Gastrocnemius medialis (tissue), 4 donors: ENCODE measurements at regions not wholly inside any gene's neighbourhood (a gene's known extent, or its start where the extent isn't known, plus 50 kb on each side); places are given as distances from the start of the nearest gene placed in this dataset.

Source experiments
- ATAC-seq, 2 donors: fragments of 150-250 bp; one replicate each; pipeline ENCODE4 v1.9.1; 2016
- DNase-seq, 2 donors: peaks; one replicate each; pipeline ENCODE4 v3.0.0-alpha.2; 2019
- H3K27ac ChIP-seq, 4 donors: fragments of 200-600 bp; sonication (generic); 1 replicate in 1 of 4; 2 replicates in 3 of 4; pipeline ENCODE4 v1.5.1; 2016 to 2018; ENCODE audit warnings: mild to moderate bottlenecking in 2 of 4, moderate library complexity in 1 of 4
- H3K27me3 ChIP-seq, 3 donors: fragments of 200-600 bp; sonication (generic) in 2 of 3; 1 replicate in 1 of 3; 2 replicates in 2 of 3; pipeline versions ENCODE4 v1.5.1 to v1.6.0; 2016 to 2019; ENCODE audit warnings: mild to moderate bottlenecking in 1 of 3, moderate library complexity in 1 of 3
- H3K36me3 ChIP-seq, 2 donors: fragments of 200-600 bp; sonication (generic) in 1 of 2; one replicate each; pipeline ENCODE4 v1.5.1; 2017 to 2018
- H3K4me1 ChIP-seq, 2 donors: fragments of 200-600 bp; sonication (generic) in 1 of 2; one replicate each; pipeline ENCODE4 v1.5.1; 2016 to 2017; ENCODE audit warnings: mild to moderate bottlenecking in 2 of 2
- H3K4me3 ChIP-seq, 4 donors: fragments of 200-600 bp; sonication (generic) in 3 of 4; 1 replicate in 1 of 4; 2 replicates in 3 of 4; pipeline ENCODE4 v1.5.1; 2016 to 2019; ENCODE audit warnings: mild to moderate bottlenecking in 2 of 4
- H3K9me3 ChIP-seq, 3 donors: fragments of 200-600 bp; sonication (generic) in 2 of 3; 1 replicate in 1 of 3; 2 replicates in 2 of 3; pipeline ENCODE4 v1.5.1; 2016 to 2019
- CTCF ChIP-seq, 5 experiments: fragments of 450-650 bp in 3 of 5; fragments of 200-600 bp in 2 of 5; sonication (generic) in 2 of 5; IDR thresholded peaks in 4 of 5; conservative IDR thresholded peaks in 1 of 5; 1 replicate in 4 of 5; 2 replicates in 1 of 5; pipeline ENCODE4 v1.5.1; 2016 to 2019; ENCODE audit warnings: antibody characterized with exemption in 5 of 5, mild to moderate bottlenecking in 3 of 5, moderate library complexity in 3 of 5
- POLR2A ChIP-seq, 2 donors: fragments of 450-650 bp; IDR thresholded peaks; one replicate each; pipeline ENCODE4 v1.6.1; 2017; ENCODE audit warnings: antibody characterized with exemption in 2 of 2, mild to moderate bottlenecking in 2 of 2, moderate library complexity in 2 of 2
- in situ Hi-C, 4 donors: fragments of 200-750 bp; cut with MboI; loops; one replicate each; pipeline versions ENCODE4 v1.15.0 to v1.8.0; 2017; ENCODE audit warnings: low sequenced_read_pairs in 4 of 4
- intact Hi-C: fragments of 100-400 bp; cut with DNase I; formaldehyde crosslinking; loops from one replicate; pipeline ENCODE4 v1.15.1; 2023; ENCODE audit warnings: low total_unique reads

GRCh38 chr15:47983533-47983932, 137.3 kb upstream of the SLC24A5 start:
- TF ChIP-seq CTCF (IDR thresholded peaks at IDR 0.05 in 4 of 5, conservative IDR thresholded peaks at IDR 0.05 in 1 of 5), result no peak
- no peak for TF ChIP-seq POLR2A (IDR thresholded peaks at IDR 0.05)
- Histone ChIP-seq H3K4me1 (no peaks in the 10 kb centered on the region), H3K36me3 (no peaks in the 10 kb centered on the region), H3K9me3 (no peaks in the 10 kb centered on the region), H3K27me3 (no peaks in the 10 kb centered on the region), H3K27ac (no peak overlapping the region), H3K4me3 (no peak overlapping the region)
- no peak for ATAC-seq
- DNase-seq, result no peak
- in situ Hi-C loops (loop anchor here (10.0 to 25.0 kb wide), 4 partner anchors 271 to 521 kb away; partner anchors contain the start of gene SEMA6D (in 2 of the 4)), intact Hi-C loops (no loop called here)

GRCh38 chr15:47985568-47985967, 135.2 kb upstream of the SLC24A5 start:
- Histone ChIP-seq H3K9me3 (no peaks in the 10 kb centered on the region), H3K36me3 (no peaks in the 10 kb centered on the region), H3K27me3 (no peaks in the 10 kb centered on the region), H3K4me1 (no peaks in the 10 kb centered on the region), H3K27ac (no peak overlapping the region), H3K4me3 (no peak overlapping the region)
- ATAC-seq, result no peak
- intact Hi-C loops, result no loop called here
- TF ChIP-seq POLR2A (IDR thresholded peaks at IDR 0.05), result no peak
- in situ Hi-C loops, result loop anchor here (5.0 to 25.0 kb wide), 7 partner anchors 273 to 793 kb away; partner anchors contain the start of gene SEMA6D (in 2 of the 4)
- no peak for DNase-seq

- intact Hi-C loops (no loop called here), in situ Hi-C loops (loop anchor here (5.0 to 25.0 kb wide), 7 partner anchors 275 to 795 kb away; partner anchors contain the start of gene SEMA6D (in 2 of the 4))
- Histone ChIP-seq H3K9me3 (no peaks in the 10 kb centered on the region), H3K27ac (no peak overlapping the region), H3K27me3 (no peaks in the 10 kb centered on the region), H3K36me3 (no peaks in the 10 kb centered on the region), H3K4me1 (no peaks in the 10 kb centered on the region), H3K4me3 (no peak overlapping the region)
- TF ChIP-seq POLR2A (IDR thresholded peaks at IDR 0.05) (no peak), CTCF (IDR thresholded peaks at IDR 0.05 in 4 of 5, conservative IDR thresholded peaks at IDR 0.05 in 1 of 5) (no peak)
- ATAC-seq (no peak), DNase-seq (no peak)
Observed at GRCh38 chr15:47987461-47987860, 133.3 kb upstream of the SLC24A5 start.

DNA sequence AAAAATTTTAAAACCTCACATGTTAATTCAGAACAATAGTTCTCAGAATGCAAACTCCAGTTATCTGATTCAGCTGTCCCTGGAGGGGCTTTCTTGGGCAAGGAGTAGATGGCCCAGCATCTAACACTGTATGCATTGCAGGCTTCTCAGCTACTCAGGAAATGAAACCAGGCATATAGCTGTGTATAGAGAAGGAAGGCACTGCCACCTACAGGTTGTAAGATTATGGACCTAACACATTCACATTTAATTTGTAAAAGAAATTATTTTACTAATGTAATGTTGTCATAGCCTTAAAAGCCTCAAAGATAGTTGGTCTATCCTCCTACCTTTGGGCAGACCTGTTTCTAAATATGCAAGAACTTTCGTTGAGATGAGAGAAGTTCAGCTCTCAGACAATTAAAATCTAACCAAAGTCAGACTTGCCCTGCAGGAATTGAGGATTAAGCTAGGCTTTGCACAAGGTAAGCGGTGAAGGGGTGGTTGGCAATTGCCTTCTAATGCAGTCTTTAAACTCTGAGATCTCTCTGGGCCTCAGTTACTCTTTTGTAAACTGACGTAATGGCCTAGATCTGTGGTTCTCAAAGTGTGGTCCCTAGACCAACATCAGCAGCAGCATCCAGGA, 132.8 kb upstream of the SLC24A5 start:
- Histone ChIP-seq H3K4me3 (no peak overlapping the region), H3K27me3 (no peaks in the 10 kb centered on the region), H3K4me1 (no peaks in the 10 kb centered on the region), H3K27ac (no peak overlapping the region), H3K9me3 (no peaks in the 10 kb centered on the region), H3K36me3 (no peaks in the 10 kb centered on the region)
- intact Hi-C loops, result loop anchor here (1.0 to 2.0 kb wide), 3 partner anchors 276 to 792 kb away; no protein-coding TSS in a partner anchor
- no peak for DNase-seq
- no peak for TF ChIP-seq POLR2A (IDR thresholded peaks at IDR 0.05)
- peak; percentile 51 to 78 (median 66) for TF ChIP-seq CTCF (IDR thresholded peaks at IDR 0.05 in 4 of 5, conservative IDR thresholded peaks at IDR 0.05 in 1 of 5)
- in situ Hi-C loops, result loop anchor here (5.0 to 25.0 kb wide), 7 partner anchors 276 to 796 kb away; partner anchors contain the start of gene SEMA6D (in 2 of the 4)
- peak; percentile 86 to 89 for ATAC-seq

DNA sequence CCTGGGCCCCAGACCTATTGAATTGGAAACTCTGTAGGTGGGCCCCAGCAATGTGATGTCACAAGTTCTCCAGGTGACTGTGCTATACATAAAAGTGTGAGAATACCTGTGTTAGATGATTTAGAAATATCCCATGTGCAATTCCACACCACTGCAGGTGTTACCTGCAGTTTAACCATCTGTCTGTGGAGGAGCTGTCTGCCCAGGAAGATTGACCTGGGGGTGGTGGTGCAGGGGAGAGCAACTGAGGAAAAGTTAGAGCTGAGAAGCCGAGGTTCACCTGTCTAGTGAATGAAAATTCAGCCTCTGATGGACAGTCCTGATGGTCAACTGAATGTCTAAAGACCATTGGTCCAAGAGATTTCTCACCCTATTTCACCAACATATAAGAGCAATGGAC, 132.2 kb upstream of the SLC24A5 start:
- ATAC-seq, result no peak
- TF ChIP-seq CTCF (IDR thresholded peaks at IDR 0.05 in 4 of 5, conservative IDR thresholded peaks at IDR 0.05 in 1 of 5), result no peak
- intact Hi-C loops, result loop anchor here (1.0 to 2.0 kb wide), 3 partner anchors 276 to 792 kb away; no protein-coding TSS in a partner anchor

More for the DNA sequence above, 132.2 kb upstream of the SLC24A5 start:
- H3K4me1 ChIP-seq, result no peaks in the 10 kb centered on the region
- no peak for DNase-seq
- no peaks in the 10 kb centered on the region for H3K27me3 ChIP-seq
- no peak overlapping the region for H3K27ac ChIP-seq
- H3K9me3 ChIP-seq, result no peaks in the 10 kb centered on the region
- in situ Hi-C loops, result loop anchor here (5.0 to 25.0 kb wide), 7 partner anchors 276 to 796 kb away; partner anchors contain the start of gene SEMA6D (in 2 of the 4)
- H3K36me3 ChIP-seq, result no peaks in the 10 kb centered on the region
- no peak overlapping the region for H3K4me3 ChIP-seq
